ENCODE measurements at regions not wholly inside any gene's neighbourhood (a gene's known extent, or its start where the extent isn't known, plus 50 kb on each side); places are given as distances from the start of the nearest gene placed in this dataset.

GRCh38 chr15:66643033-66643432 lies 59.0 kb upstream of the SMAD6 start:
- DNase-seq = no peak
- H3K36me3 Mint-ChIP-seq (ENCODE audit: insufficient read depth in 2 of 2) = no peaks in the 10 kb centered on the region
- no peak overlapping the region for H3K4me3 Mint-ChIP-seq
- peaks cover 7% of the 10 kb centered on the region for H3K4me1 Mint-ChIP-seq (ENCODE audit: low read depth)
- no peak for ATAC-seq (replicated peaks in 1 of 2)
- H3K9me3 Mint-ChIP-seq = no peaks in the 10 kb centered on the region
- no peaks in the 10 kb centered on the region for H3K27me3 Mint-ChIP-seq (ENCODE audit: low read depth)
- no peak overlapping the region for H3K27ac Mint-ChIP-seq

- H3K9me3 Mint-ChIP-seq = no peaks in the 10 kb centered on the region
- no peaks in the 10 kb centered on the region for H3K36me3 Mint-ChIP-seq (ENCODE audit: insufficient read depth in 2 of 2)
- H3K4me1 Mint-ChIP-seq (ENCODE audit: low read depth) = no peaks in the 10 kb centered on the region
- ATAC-seq (replicated peaks in 1 of 2) (no peak), DNase-seq (no peak)
- no peak overlapping the region for H3K27ac Mint-ChIP-seq
- no peak overlapping the region for H3K4me3 Mint-ChIP-seq
- no peaks in the 10 kb centered on the region for H3K27me3 Mint-ChIP-seq (ENCODE audit: low read depth)
These were observed 57.8 kb upstream of the SMAD6 start for GRCh38 chr15:66644000-66644787.

- H3K4me3 Mint-ChIP-seq = no peak overlapping the region
- H3K27ac Mint-ChIP-seq = no peak overlapping the region
- no peak for DNase-seq
- no peaks in the 10 kb centered on the region for H3K9me3 Mint-ChIP-seq
- no peaks in the 10 kb centered on the region for H3K4me1 Mint-ChIP-seq (ENCODE audit: low read depth)
- H3K36me3 Mint-ChIP-seq (ENCODE audit: insufficient read depth in 2 of 2) = no peaks in the 10 kb centered on the region
- ATAC-seq (replicated peaks in 1 of 2) = no peak
- no peaks in the 10 kb centered on the region for H3K27me3 Mint-ChIP-seq (ENCODE audit: low read depth)
These were observed 57.2 kb upstream of the SMAD6 start for GRCh38 chr15:66644869-66645268.

GRCh38 chr15:66646308-66646707 lies 55.7 kb upstream of the SMAD6 start:
- H3K27me3 Mint-ChIP-seq (ENCODE audit: low read depth) = no peaks in the 10 kb centered on the region

GRCh38 chr15:66646799-66647198 lies 55.2 kb upstream of the SMAD6 start:
- Mint-ChIP-seq H3K27ac (no peak overlapping the region), H3K9me3 (no peaks in the 10 kb centered on the region), H3K27me3 (ENCODE audit: low read depth) (no peaks in the 10 kb centered on the region), H3K4me3 (no peak overlapping the region), H3K36me3 (ENCODE audit: insufficient read depth in 2 of 2) (no peaks in the 10 kb centered on the region), H3K4me1 (ENCODE audit: low read depth) (no peaks in the 10 kb centered on the region)
- ATAC-seq (replicated peaks in 1 of 2) (no peak), DNase-seq (no peak)

More at GRCh38 chr15:66646308-66646707, 55.7 kb upstream of the SMAD6 start:
- no peak for DNase-seq
- ATAC-seq (replicated peaks in 1 of 2) = no peak
- no peak overlapping the region for H3K4me3 Mint-ChIP-seq
- no peak overlapping the region for H3K27ac Mint-ChIP-seq
- H3K36me3 Mint-ChIP-seq (ENCODE audit: insufficient read depth in 2 of 2) = no peaks in the 10 kb centered on the region
- no peaks in the 10 kb centered on the region for H3K4me1 Mint-ChIP-seq (ENCODE audit: low read depth)
- no peaks in the 10 kb centered on the region for H3K9me3 Mint-ChIP-seq

GRCh38 chr15:66647358-66647757 lies 54.7 kb upstream of the SMAD6 start:
- Mint-ChIP-seq H3K36me3 (ENCODE audit: insufficient read depth in 2 of 2) (no peaks in the 10 kb centered on the region), H3K27ac (no peak overlapping the region), H3K27me3 (ENCODE audit: low read depth) (no peaks in the 10 kb centered on the region), H3K4me1 (ENCODE audit: low read depth) (no peaks in the 10 kb centered on the region), H3K4me3 (no peak overlapping the region), H3K9me3 (no peaks in the 10 kb centered on the region)
- no peak for ATAC-seq (replicated peaks in 1 of 2)
- DNase-seq = no peak

GRCh38 chr15:66648588-66648987 lies 53.4 kb upstream of the SMAD6 start:
- H3K27me3 Mint-ChIP-seq (ENCODE audit: low read depth) = no peaks in the 10 kb centered on the region
- H3K4me1 Mint-ChIP-seq (ENCODE audit: low read depth) = no peaks in the 10 kb centered on the region
- H3K36me3 Mint-ChIP-seq (ENCODE audit: insufficient read depth in 2 of 2) = no peaks in the 10 kb centered on the region
- H3K4me3 Mint-ChIP-seq = no peak overlapping the region
- no peak for ATAC-seq (replicated peaks in 1 of 2)
- DNase-seq = no peak
- H3K27ac Mint-ChIP-seq = no peak overlapping the region
- no peaks in the 10 kb centered on the region for H3K9me3 Mint-ChIP-seq

- DNase-seq (no peak), ATAC-seq (replicated peaks in 1 of 2) (no peak)
- Mint-ChIP-seq H3K4me3 (no peak overlapping the region), H3K9me3 (no peaks in the 10 kb centered on the region), H3K36me3 (ENCODE audit: insufficient read depth in 2 of 2) (no peaks in the 10 kb centered on the region), H3K4me1 (ENCODE audit: low read depth) (no peaks in the 10 kb centered on the region), H3K27me3 (ENCODE audit: low read depth) (no peaks in the 10 kb centered on the region), H3K27ac (no peak overlapping the region)
These were observed 52.6 kb upstream of the SMAD6 start for GRCh38 chr15:66649235-66649984.

GRCh38 chr15:66650433-66650832 lies 51.6 kb upstream of the SMAD6 start:
- no peak for ATAC-seq (replicated peaks in 1 of 2)
- Mint-ChIP-seq H3K4me3 (no peak overlapping the region), H3K36me3 (ENCODE audit: insufficient read depth in 2 of 2) (no peaks in the 10 kb centered on the region), H3K27me3 (ENCODE audit: low read depth) (no peaks in the 10 kb centered on the region), H3K9me3 (no peaks in the 10 kb centered on the region), H3K4me1 (ENCODE audit: low read depth) (peaks cover 3% of the 10 kb centered on the region), H3K27ac (no peak overlapping the region)
- no peak for DNase-seq

GRCh38 chr15:66651198-66651597 lies 50.8 kb upstream of the SMAD6 start:
- Mint-ChIP-seq H3K36me3 (ENCODE audit: insufficient read depth in 2 of 2) (no peaks in the 10 kb centered on the region), H3K4me1 (ENCODE audit: low read depth) (peaks cover 6% of the 10 kb centered on the region), H3K27me3 (ENCODE audit: low read depth) (no peaks in the 10 kb centered on the region), H3K9me3 (no peaks in the 10 kb centered on the region), H3K27ac (no peak overlapping the region), H3K4me3 (no peak overlapping the region)
- DNase-seq = no peak
- ATAC-seq (replicated peaks in 1 of 2) = no peak

- DNase-seq = no peak
- Mint-ChIP-seq H3K27ac (no peak overlapping the region), H3K36me3 (ENCODE audit: insufficient read depth in 2 of 2) (no peaks in the 10 kb centered on the region), H3K4me1 (ENCODE audit: low read depth) (peaks cover 6% of the 10 kb centered on the region), H3K4me3 (no peak overlapping the region), H3K27me3 (ENCODE audit: low read depth) (no peaks in the 10 kb centered on the region), H3K9me3 (no peaks in the 10 kb centered on the region)
- ATAC-seq (replicated peaks in 1 of 2) = no peak
These were observed 50.0 kb upstream of the SMAD6 start for GRCh38 chr15:66651913-66652642.

All from activated T-cell treated with anti-CD3 and anti-CD28 coated beads, Interleukin-2, amount 50 U/mL, for 72 hours (primary cell).